AG04450 (cell line): ENCODE measurements at regions not wholly inside any gene's neighbourhood (a gene's known extent, or its start where the extent isn't known, plus 50 kb on each side); places are given as distances from the start of the nearest gene placed in this dataset.

ENCODE experiments used
- CTCF ChIA-PET: fragments of 300-600, 350-600 bp; formaldehyde crosslinking; extraction: SDS; loops from one replicate; lab custom pipeline; 2022; ENCODE audit warnings: antibody characterized with exemption, inconsistent platforms; lab: Charles Lee
- POLR2A ChIA-PET: fragments of 350-600 bp; formaldehyde crosslinking; extraction: SDS; loops from one replicate; lab custom pipeline; 2021; ENCODE audit warnings: antibody characterized with exemption, inconsistent platforms; lab: Yijun Ruan, JAX
- DNase-seq: peaks from one replicate; pipeline ENCODE4 v3.0.0-alpha.2; 2011; ENCODE audit warnings: low read depth, low spot score
- H3K27ac ChIP-seq: one replicate; pipeline ENCODE4 v1.5.1; 2012; ENCODE audit warnings: low read depth, low read length, control low read depth
- H3K27me3 ChIP-seq: one replicate; pipeline ENCODE4 v1.6.0; 2012; ENCODE audit warnings: low read length; ENCODE audit not compliant: control insufficient read depth, insufficient read depth
- H3K4me3 ChIP-seq: 2 replicates; pipeline ENCODE4 v1.5.1; 2011; ENCODE audit warnings: mild to moderate bottlenecking, low read depth, low read length, control low read depth
- H3K9me3 ChIP-seq: 2 replicates; pipeline ENCODE4 v1.5.1; 2012; ENCODE audit warnings: low read length; ENCODE audit not compliant: control insufficient read depth, insufficient read depth
- CTCF ChIP-seq: IDR thresholded peaks from 2 replicates; pipeline ENCODE4 v1.5.1; 2011; ENCODE audit warnings: low read depth, low read length, control low read depth, inconsistent platforms

- Histone ChIP-seq H3K27me3 (no peaks in the 10 kb centered on the region), H3K4me3 (no peak overlapping the region), H3K27ac (no peak overlapping the region), H3K9me3 (no peaks in the 10 kb centered on the region)
- no peak for TF ChIP-seq CTCF
- DNase-seq: no peak
- CTCF ChIA-PET: no interaction called here
- POLR2A ChIA-PET: no interaction called here
Observed at GRCh38 chr6:22666586-22666985, 97.2 kb downstream of the HDGFL1 start.

GRCh38 chr6:22667855-22668254, 98.5 kb downstream of the HDGFL1 start:
- Histone ChIP-seq H3K27ac (no peak overlapping the region), H3K4me3 (no peak overlapping the region), H3K27me3 (no peaks in the 10 kb centered on the region), H3K9me3 (no peaks in the 10 kb centered on the region)
- TF ChIP-seq CTCF: no peak
- DNase-seq: no peak
- ChIA-PET CTCF (no interaction called here), POLR2A (no interaction called here)

- no peak for TF ChIP-seq CTCF
- H3K9me3 ChIP-seq: no peaks in the 10 kb centered on the region
- no peak overlapping the region for H3K27ac ChIP-seq
- POLR2A ChIA-PET: no interaction called here
- H3K4me3 ChIP-seq: no peak overlapping the region
- H3K27me3 ChIP-seq: no peaks in the 10 kb centered on the region
- DNase-seq: no peak
- CTCF ChIA-PET: no interaction called here
Observed at GRCh38 chr6:22668307-22668706, 98.9 kb downstream of the HDGFL1 start.

- H3K4me3 ChIP-seq: no peak overlapping the region
- no peaks in the 10 kb centered on the region for H3K27me3 ChIP-seq
- CTCF ChIA-PET: interaction anchor here (0.7 kb wide), 1 partner anchor 733 kb away, joined by 3 read pairs; no protein-coding TSS in a partner anchor
- TF ChIP-seq CTCF: no peak
- H3K27ac ChIP-seq: no peak overlapping the region
- no peaks in the 10 kb centered on the region for H3K9me3 ChIP-seq
- no peak for DNase-seq
- POLR2A ChIA-PET: no interaction called here
Observed at GRCh38 chr6:22668717-22669116, 99.4 kb downstream of the HDGFL1 start.

- no peak for TF ChIP-seq CTCF
- no peak overlapping the region for H3K4me3 ChIP-seq
- no peaks in the 10 kb centered on the region for H3K9me3 ChIP-seq
- H3K27ac ChIP-seq: no peak overlapping the region
- no peak for DNase-seq
- CTCF ChIA-PET: no interaction called here
- POLR2A ChIA-PET: no interaction called here
- no peaks in the 10 kb centered on the region for H3K27me3 ChIP-seq
Observed at GRCh38 chr6:22670605-22671004, 101.2 kb downstream of the HDGFL1 start.
